Neural cell (in vitro differentiated cells): ENCODE measurements at regions not wholly inside any gene's neighbourhood (a gene's known extent, or its start where the extent isn't known, plus 50 kb on each side); places are given as distances from the start of the nearest gene placed in this dataset.
"Not testable (repeated sequence)": the region's sequence is repeated elsewhere in the genome, so short reads cannot be mapped to it uniquely, and the experiment has no call there.

Experiments
- H2AFZ ChIP-seq: fragments of 200-600, 300-800 bp; sonication (generic), shearing (Covaris generic); 2 replicates; pipeline ENCODE4 v1.6.0; 2014; ENCODE audit warnings: low read depth, mild to moderate bottlenecking, antibody characterized with exemption, low read length, moderate library complexity
- H3F3A ChIP-seq: fragments of 200-600 bp; shearing (Covaris generic); 2 replicates; pipeline ENCODE4 v1.6.1; 2016; ENCODE audit warnings: mild to moderate bottlenecking, moderate library complexity, mixed read lengths, antibody characterized with exemption, low read length; ENCODE audit not compliant: insufficient read depth, poor library complexity, severe bottlenecking
- H3K27ac ChIP-seq: fragments of 200-600, 300-800 bp; sonication (generic), shearing (Covaris generic); 2 replicates; pipeline ENCODE4 v1.5.1; 2014; ENCODE audit warnings: mild to moderate bottlenecking, low read length, moderate library complexity
- H3K27me3 ChIP-seq: fragments of 300-800, 200-600 bp; sonication (generic), shearing (Covaris generic); 2 replicates; pipeline ENCODE4 v1.6.0; 2014; ENCODE audit warnings: mild to moderate bottlenecking, low read depth, low read length, moderate library complexity; ENCODE audit not compliant: insufficient read depth
- H3K36me3 ChIP-seq: fragments of 300-800, 200-600 bp; sonication (generic), shearing (Covaris generic); 2 replicates; pipeline ENCODE4 v1.5.1; 2014; ENCODE audit warnings: mild to moderate bottlenecking, antibody characterized with exemption, low read length, moderate library complexity; ENCODE audit not compliant: insufficient read depth
- H3K4me2 ChIP-seq: fragments of 300-800, 200-600 bp; sonication (generic), shearing (Covaris generic); 2 replicates; pipeline ENCODE4 v1.6.0; 2014; ENCODE audit warnings: mild to moderate bottlenecking, low read length
- H3K4me3 ChIP-seq: fragments of 300-800, 200-600 bp; sonication (generic), shearing (Covaris generic); 2 replicates; pipeline ENCODE4 v1.5.1; 2014; ENCODE audit warnings: mild to moderate bottlenecking, low read length, moderate library complexity
- H3K79me2 ChIP-seq: fragments of 200-600 bp; shearing (Covaris generic); replicated peaks from 2 replicates; pipeline ENCODE4 v1.6.0; 2014; ENCODE audit warnings: mild to moderate bottlenecking, low read length, moderate library complexity; ENCODE audit not compliant: insufficient read depth
- H3K9ac ChIP-seq: fragments of 300-800, 200-600 bp; sonication (generic), shearing (Covaris generic); 2 replicates; pipeline ENCODE4 v1.6.1; 2016; ENCODE audit warnings: mild to moderate bottlenecking, low read length, mixed read lengths
- H3K9me2 ChIP-seq: fragments of 200-600 bp; shearing (Covaris generic); 2 replicates; pipeline ENCODE4 v1.6.1; 2016; ENCODE audit warnings: mild to moderate bottlenecking, low read length, mixed read lengths; ENCODE audit not compliant: insufficient read depth
- H3K9me3 ChIP-seq: fragments of 200-600, 300-800 bp; sonication (generic), shearing (Covaris generic); 2 replicates; pipeline ENCODE4 v1.6.1; 2016; ENCODE audit warnings: mild to moderate bottlenecking, mixed run types, low read length, moderate library complexity, mixed read lengths
- H4K20me1 ChIP-seq: fragments of 200-600 bp; shearing (Covaris generic); 2 replicates; pipeline ENCODE4 v1.6.1; 2016; ENCODE audit warnings: mild to moderate bottlenecking, mixed run types; ENCODE audit not compliant: insufficient read depth
- CTCF ChIP-seq: fragments of 450-650 bp; IDR thresholded peaks from 2 replicates; pipeline ENCODE4 v1.5.1; 2014; ENCODE audit warnings: antibody characterized with exemption, mild to moderate bottlenecking, moderate library complexity; ENCODE audit not compliant: poor library complexity, severe bottlenecking
- EP300 ChIP-seq: fragments of 450-650 bp; conservative IDR thresholded peaks from 2 replicates; pipeline ENCODE4 v1.6.1; 2014; ENCODE audit warnings: antibody characterized with exemption, mild to moderate bottlenecking, moderate library complexity; ENCODE audit not compliant: poor library complexity, severe bottlenecking
- EZH2 ChIP-seq: fragments of 200-600, 300-800 bp; shearing (Covaris generic), sonication (generic); IDR thresholded peaks from 2 replicates; pipeline ENCODE4 v1.6.1; 2014; ENCODE audit warnings: antibody characterized with exemption, low read length, borderline replicate concordance, mild to moderate bottlenecking; ENCODE audit not compliant: insufficient read depth, poor library complexity, severe bottlenecking
- MXI1 ChIP-seq: fragments of 450-650 bp; conservative IDR thresholded peaks from 2 replicates; pipeline ENCODE4 v1.6.1; 2014; ENCODE audit warnings: antibody characterized with exemption, mild to moderate bottlenecking; ENCODE audit not compliant: poor library complexity, severe bottlenecking
- POLR2AphosphoS5 ChIP-seq: IDR thresholded peaks from 2 replicates; pipeline ENCODE4 v1.6.1; 2012
- RAD21 ChIP-seq: fragments of 450-650 bp; conservative IDR thresholded peaks from 2 replicates; pipeline ENCODE4 v1.6.1; 2014; ENCODE audit warnings: antibody characterized with exemption, mild to moderate bottlenecking, moderate library complexity
- SMC3 ChIP-seq: fragments of 450-650 bp; conservative IDR thresholded peaks from 2 replicates; pipeline ENCODE4 v1.6.1; 2014; ENCODE audit warnings: antibody characterized with exemption, mild to moderate bottlenecking, moderate library complexity; ENCODE audit not compliant: poor library complexity
- TAF1 ChIP-seq: IDR thresholded peaks from 2 replicates; pipeline ENCODE4 v1.6.1; 2012; ENCODE audit warnings: low read depth
- TF ChIP-seq, protein P1 (sequence below): IDR thresholded peaks from 2 replicates; pipeline ENCODE4 v1.6.1; 2012; ENCODE audit warnings: borderline replicate concordance

- Histone ChIP-seq H3K9me3 (no peaks in the 10 kb centered on the region), H3K9me2 (no peaks in the 10 kb centered on the region), H4K20me1 (no peaks in the 10 kb centered on the region), H3K4me2 (no peak overlapping the region), H3K36me3 (no peaks in the 10 kb centered on the region), H3K4me3 (no peak overlapping the region), H3K27me3 (no peaks in the 10 kb centered on the region), H3K79me2 (no peaks in the 10 kb centered on the region), H3K9ac (no peak overlapping the region), H2AFZ (no peak overlapping the region), H3K27ac (no peak overlapping the region), H3F3A (no peaks in the 10 kb centered on the region)
- TF ChIP-seq EP300 (no peak), TAF1 (no peak), MXI1 (no peak), POLR2AphosphoS5 (no peak), RAD21 (no peak)
Measured at GRCh38 chr4:59676389-59676788, 1523.7 kb upstream of the ADGRL3 start.

DNA sequence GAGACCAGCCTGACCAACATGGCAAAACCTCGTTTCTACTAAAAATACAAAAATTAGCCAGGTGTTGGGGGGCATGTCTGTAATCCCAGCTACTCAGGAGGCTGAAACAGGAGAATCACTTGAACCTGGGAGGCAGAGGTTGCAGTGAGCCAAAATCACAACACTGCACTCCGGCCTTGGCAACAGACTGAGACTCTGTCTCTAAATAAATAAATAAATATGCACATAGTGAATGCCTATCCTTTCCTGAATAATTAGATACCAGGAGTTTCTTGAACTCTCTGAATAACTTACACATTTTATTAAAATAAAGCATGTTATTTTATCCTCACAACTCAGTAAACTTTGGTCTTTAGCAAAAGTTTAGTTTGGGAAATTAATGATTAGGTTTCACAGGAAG lies 1523.1 kb upstream of the ADGRL3 start:
- H2AFZ ChIP-seq, H3F3A ChIP-seq, H3K27ac ChIP-seq, H3K36me3 ChIP-seq, H3K4me3 ChIP-seq, H3K9me3 ChIP-seq, H3K9me2 ChIP-seq, H3K79me2 ChIP-seq, H4K20me1 ChIP-seq, H3K9ac ChIP-seq, H3K27me3 ChIP-seq, H3K4me2 ChIP-seq: not testable (repeated sequence)

GRCh38 chr4:59685626-59686025 lies 1514.5 kb upstream of the ADGRL3 start:
- TF ChIP-seq CTCF (no peak), MXI1 (no peak), POLR2AphosphoS5 (no peak), EP300 (no peak)
- H3K4me3 ChIP-seq: peak overlapping the region; percentile 15
- peak overlapping the region; percentile 53 for H3K27ac ChIP-seq
- no peak overlapping the region for H3K4me2 ChIP-seq
- H2AFZ ChIP-seq: no peak overlapping the region
- H3K27me3 ChIP-seq: no peaks in the 10 kb centered on the region
- no peaks in the 10 kb centered on the region for H3K9me2 ChIP-seq
- no peaks in the 10 kb centered on the region for H3K36me3 ChIP-seq
- H3F3A ChIP-seq: no peaks in the 10 kb centered on the region
- H3K79me2 ChIP-seq: no peaks in the 10 kb centered on the region
- H3K9ac ChIP-seq: no peak overlapping the region
- H3K9me3 ChIP-seq: no peaks in the 10 kb centered on the region
- no peaks in the 10 kb centered on the region for H4K20me1 ChIP-seq

DNA sequence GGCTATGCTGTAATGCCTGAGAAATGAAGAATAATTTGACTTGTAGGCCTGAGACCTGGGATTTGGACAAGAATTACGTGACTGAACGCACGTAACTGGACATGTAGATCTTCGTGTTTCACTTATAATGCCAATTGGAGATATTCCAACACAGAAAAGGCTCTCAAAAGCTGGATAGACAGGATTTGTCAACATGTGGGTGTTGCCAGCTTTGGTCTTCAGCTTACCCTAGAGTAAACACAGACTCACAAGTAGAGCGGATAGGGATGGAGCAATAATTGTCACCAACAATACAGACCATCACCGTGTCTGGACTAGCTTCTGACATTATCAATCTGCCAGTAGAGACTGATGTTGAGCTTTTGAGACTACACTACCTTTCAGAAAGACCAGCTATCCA lies 1511.0 kb upstream of the ADGRL3 start:
- H3K9me3 ChIP-seq: no peaks in the 10 kb centered on the region
- H3K4me2 ChIP-seq: no peak overlapping the region
- no peaks in the 10 kb centered on the region for H3F3A ChIP-seq
- no peak overlapping the region for H3K4me3 ChIP-seq
- no peaks in the 10 kb centered on the region for H3K9me2 ChIP-seq
- H4K20me1 ChIP-seq: no peaks in the 10 kb centered on the region
- TF ChIP-seq EP300 (no peak), SMC3 (no peak), CTCF (no peak), EZH2 (no peak), POLR2AphosphoS5 (no peak), RAD21 (no peak), TAF1 (no peak), MXI1 (no peak)
- TF ChIP-seq, protein P1, sequence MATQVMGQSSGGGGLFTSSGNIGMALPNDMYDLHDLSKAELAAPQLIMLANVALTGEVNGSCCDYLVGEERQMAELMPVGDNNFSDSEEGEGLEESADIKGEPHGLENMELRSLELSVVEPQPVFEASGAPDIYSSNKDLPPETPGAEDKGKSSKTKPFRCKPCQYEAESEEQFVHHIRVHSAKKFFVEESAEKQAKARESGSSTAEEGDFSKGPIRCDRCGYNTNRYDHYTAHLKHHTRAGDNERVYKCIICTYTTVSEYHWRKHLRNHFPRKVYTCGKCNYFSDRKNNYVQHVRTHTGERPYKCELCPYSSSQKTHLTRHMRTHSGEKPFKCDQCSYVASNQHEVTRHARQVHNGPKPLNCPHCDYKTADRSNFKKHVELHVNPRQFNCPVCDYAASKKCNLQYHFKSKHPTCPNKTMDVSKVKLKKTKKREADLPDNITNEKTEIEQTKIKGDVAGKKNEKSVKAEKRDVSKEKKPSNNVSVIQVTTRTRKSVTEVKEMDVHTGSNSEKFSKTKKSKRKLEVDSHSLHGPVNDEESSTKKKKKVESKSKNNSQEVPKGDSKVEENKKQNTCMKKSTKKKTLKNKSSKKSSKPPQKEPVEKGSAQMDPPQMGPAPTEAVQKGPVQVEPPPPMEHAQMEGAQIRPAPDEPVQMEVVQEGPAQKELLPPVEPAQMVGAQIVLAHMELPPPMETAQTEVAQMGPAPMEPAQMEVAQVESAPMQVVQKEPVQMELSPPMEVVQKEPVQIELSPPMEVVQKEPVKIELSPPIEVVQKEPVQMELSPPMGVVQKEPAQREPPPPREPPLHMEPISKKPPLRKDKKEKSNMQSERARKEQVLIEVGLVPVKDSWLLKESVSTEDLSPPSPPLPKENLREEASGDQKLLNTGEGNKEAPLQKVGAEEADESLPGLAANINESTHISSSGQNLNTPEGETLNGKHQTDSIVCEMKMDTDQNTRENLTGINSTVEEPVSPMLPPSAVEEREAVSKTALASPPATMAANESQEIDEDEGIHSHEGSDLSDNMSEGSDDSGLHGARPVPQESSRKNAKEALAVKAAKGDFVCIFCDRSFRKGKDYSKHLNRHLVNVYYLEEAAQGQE: no peak
- no peak overlapping the region for H3K27ac ChIP-seq
- no peaks in the 10 kb centered on the region for H3K36me3 ChIP-seq
- no peaks in the 10 kb centered on the region for H3K27me3 ChIP-seq
- H3K9ac ChIP-seq: no peak overlapping the region
- H2AFZ ChIP-seq: no peak overlapping the region
- no peaks in the 10 kb centered on the region for H3K79me2 ChIP-seq
